Hematopoietic multipotent progenitor cell treated with erythropoietin and hydrocortisone succinate and interleukin-3 and kit ligand, for 8 days (in vitro differentiated cells): ENCODE measurements at regions not wholly inside any gene's neighbourhood (a gene's known extent, or its start where the extent isn't known, plus 50 kb on each side); places are given as distances from the start of the nearest gene placed in this dataset.
"Not testable (repeated sequence)": the region's sequence is repeated elsewhere in the genome, so short reads cannot be mapped to it uniquely, and the experiment has no call there.

Experiments
- DNase-seq: peaks from one replicate; pipeline ENCODE4 v3.0.0-alpha.2; 2015

GRCh38 chr5:63894690-63895089 lies 67.6 kb downstream of the HTR1A start:
- no peak for DNase-seq

GRCh38 chr5:63878788-63879187 lies 83.5 kb downstream of the HTR1A start:
- no peak for DNase-seq

GRCh38 chr5:63877961-63878360 lies 84.3 kb downstream of the HTR1A start:
- DNase-seq, result no peak

GRCh38 chr5:63860379-63860778 lies 101.9 kb downstream of the HTR1A start:
- no peak for DNase-seq

- DNase-seq, result no peak
Measured at GRCh38 chr5:63854076-63854475, 108.2 kb downstream of the HTR1A start.

- no peak for DNase-seq
Measured at GRCh38 chr5:63843190-63843589, 119.1 kb downstream of the HTR1A start.

- no peak for DNase-seq
Measured at GRCh38 chr5:63837437-63837836, 124.8 kb downstream of the HTR1A start.

GRCh38 chr5:63831381-63831780 lies 130.9 kb downstream of the HTR1A start:
- DNase-seq, result no peak

- no peak for DNase-seq
Measured at GRCh38 chr5:63825984-63826383, 136.3 kb downstream of the HTR1A start.

- DNase-seq, result no peak
Measured at GRCh38 chr5:63823583-63823982, 138.7 kb downstream of the HTR1A start.

GRCh38 chr5:63822614-63823013 lies 139.6 kb downstream of the HTR1A start:
- no peak for DNase-seq

GRCh38 chr5:63820577-63820976 lies 141.7 kb downstream of the HTR1A start:
- DNase-seq, result no peak

GRCh38 chr5:63812693-63813092 lies 149.6 kb downstream of the HTR1A start:
- DNase-seq, result no peak

- DNase-seq, result no peak
Measured at GRCh38 chr5:63811961-63812360, 150.3 kb downstream of the HTR1A start.

- no peak for DNase-seq
Measured at GRCh38 chr5:63811286-63811685, 151.0 kb downstream of the HTR1A start.

- no peak for DNase-seq
Measured at GRCh38 chr5:63805151-63805550, 157.1 kb downstream of the HTR1A start.

GRCh38 chr5:63803165-63803564 lies 159.1 kb downstream of the HTR1A start:
- no peak for DNase-seq

- no peak for DNase-seq
Measured at GRCh38 chr5:63794979-63795378, 167.3 kb downstream of the HTR1A start.

- DNase-seq, result no peak
Measured at GRCh38 chr5:63794296-63794695, 167.9 kb downstream of the HTR1A start.

- no peak for DNase-seq
Measured at GRCh38 chr5:63774939-63775338, 187.3 kb downstream of the HTR1A start.

GRCh38 chr5:63768221-63768620 lies 194.0 kb downstream of the HTR1A start:
- DNase-seq, result no peak

GRCh38 chr5:63760965-63761364 lies 201.3 kb downstream of the HTR1A start:
- no peak for DNase-seq

GRCh38 chr5:63743096-63743798 lies 219.0 kb downstream of the HTR1A start:
- DNase-seq, result no peak

GRCh38 chr5:63732880-63733279 lies 229.4 kb downstream of the HTR1A start:
- not testable (repeated sequence) for DNase-seq

GRCh38 chr5:63727583-63727982 lies 234.7 kb downstream of the HTR1A start:
- no peak for DNase-seq
